ENCODE measurements at regions not wholly inside any gene's neighbourhood (a gene's known extent, or its start where the extent isn't known, plus 50 kb on each side); places are given as distances from the start of the nearest gene placed in this dataset.

GRCh38 chr3:8027954-8028353 is 473.7 kb upstream of the LMCD1 start:
- no peak for TF ChIP-seq CTCF (conservative IDR thresholded peaks at IDR 0.05; ENCODE audit: low read depth, low read length)
- no peak for TF ChIP-seq EZH2 (IDR thresholded peaks at IDR 0.05; ENCODE audit: borderline replicate concordance, low read depth, low read length, poor library complexity, severe bottlenecking)

Data from A673 (cell line).